ENCODE measurements at regions not wholly inside any gene's neighbourhood (a gene's known extent, or its start where the extent isn't known, plus 50 kb on each side); places are given as distances from the start of the nearest gene placed in this dataset.

DNA sequence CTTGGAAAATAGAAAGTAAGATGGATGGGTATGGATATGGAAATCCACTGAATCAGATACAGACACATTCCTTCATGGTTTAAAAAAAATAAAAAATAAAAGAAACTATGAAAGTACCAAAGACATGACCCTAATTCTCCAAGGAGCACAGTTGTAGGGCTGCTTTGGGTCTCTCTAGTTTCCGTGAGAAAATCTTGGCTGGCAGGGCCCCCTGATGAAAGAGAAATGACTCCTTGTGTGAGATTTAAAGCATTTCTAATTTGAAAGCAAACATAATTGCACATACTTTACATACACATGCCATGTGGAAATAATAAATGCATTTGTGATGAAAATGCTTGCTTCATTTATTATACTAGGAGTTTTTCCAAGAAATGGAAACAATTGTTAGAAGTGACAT is 593.9 kb upstream of the BTBD3 start:
- no peak for DNase-seq (ENCODE audit: low read depth in 4 of 4, low spot score in 3 of 4)

DNA sequence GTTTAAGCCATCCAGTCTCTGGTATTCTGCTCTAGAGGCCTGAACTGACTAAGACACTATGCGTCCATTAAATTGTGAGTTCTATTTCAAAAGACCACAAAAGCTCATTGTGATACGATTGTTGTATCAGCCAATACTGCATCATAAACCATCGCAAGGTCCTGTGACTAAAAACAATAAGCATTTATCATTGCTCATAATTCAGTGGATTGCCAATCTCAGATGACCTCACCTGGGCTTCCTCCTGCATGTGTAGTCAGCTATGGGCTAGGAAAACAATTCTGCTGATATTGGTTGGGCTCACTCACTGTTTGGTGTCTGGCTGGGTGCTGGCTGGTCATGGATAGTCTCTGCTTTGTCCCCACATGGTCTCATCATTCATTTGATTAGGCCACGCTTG is 592.7 kb upstream of the BTBD3 start:
- DNase-seq (ENCODE audit: low read depth in 4 of 4, low spot score in 3 of 4) = no peak

DNA sequence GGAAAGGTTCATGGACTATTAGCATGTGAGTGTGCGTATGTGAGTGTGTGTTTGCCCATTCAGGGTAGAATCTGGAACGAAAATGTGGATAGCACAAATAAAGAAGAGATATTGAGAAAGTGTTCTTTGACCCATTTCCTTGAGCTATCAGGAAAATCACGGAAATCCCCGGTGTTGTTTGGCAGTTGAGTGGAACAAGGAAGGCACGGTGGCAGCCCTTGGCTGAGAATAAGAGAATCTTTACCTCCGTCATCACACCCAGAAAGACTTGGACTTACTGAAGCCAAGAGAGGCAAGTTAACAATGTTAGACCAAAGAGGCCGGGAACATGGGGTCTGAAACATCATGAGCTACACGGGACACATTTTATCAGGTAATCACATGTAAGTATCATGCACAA is 588.9 kb upstream of the BTBD3 start:
- no peak for DNase-seq (ENCODE audit: low read depth in 4 of 4, low spot score in 3 of 4)

DNA sequence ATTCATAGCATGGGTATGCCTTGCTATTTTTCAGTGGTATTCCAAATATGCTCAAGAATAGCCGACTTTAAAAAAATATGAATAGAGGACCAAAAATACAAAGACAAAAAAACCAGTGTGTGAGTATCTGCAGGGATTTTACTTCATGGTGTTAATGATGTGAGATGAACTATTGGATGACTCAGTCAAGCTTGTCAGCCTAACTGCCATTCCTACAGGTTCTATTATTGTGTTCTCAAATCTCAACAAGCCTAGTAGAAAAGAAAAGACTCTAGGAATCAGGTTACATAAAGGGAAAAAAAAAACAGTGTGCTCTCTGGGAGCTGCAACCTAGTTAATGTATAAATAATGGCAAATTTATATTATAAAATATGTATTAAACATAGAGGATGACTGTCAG is 588.4 kb upstream of the BTBD3 start:
- no peak for DNase-seq (ENCODE audit: low read depth in 4 of 4, low spot score in 3 of 4)

DNA sequence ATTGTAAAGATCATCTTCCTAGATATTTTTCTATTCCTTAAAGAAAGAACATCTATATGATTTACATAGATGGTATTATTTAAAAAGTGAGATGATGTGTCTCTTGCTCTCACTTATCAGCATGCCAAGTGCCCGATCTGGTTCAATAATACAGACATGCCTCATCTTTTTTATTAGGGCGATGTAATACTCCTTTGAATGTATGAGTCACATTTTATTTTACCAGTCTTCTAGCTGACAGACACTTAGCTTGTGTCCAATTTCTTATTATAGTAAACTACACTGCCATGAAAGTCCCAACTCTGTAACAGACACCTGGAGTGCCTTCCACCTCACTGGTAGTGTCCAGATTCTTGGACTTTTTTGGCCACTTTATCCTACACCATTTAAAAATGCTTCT is 586.6 kb upstream of the BTBD3 start:
- DNase-seq (ENCODE audit: low read depth in 4 of 4, low spot score in 3 of 4) = no peak

DNA sequence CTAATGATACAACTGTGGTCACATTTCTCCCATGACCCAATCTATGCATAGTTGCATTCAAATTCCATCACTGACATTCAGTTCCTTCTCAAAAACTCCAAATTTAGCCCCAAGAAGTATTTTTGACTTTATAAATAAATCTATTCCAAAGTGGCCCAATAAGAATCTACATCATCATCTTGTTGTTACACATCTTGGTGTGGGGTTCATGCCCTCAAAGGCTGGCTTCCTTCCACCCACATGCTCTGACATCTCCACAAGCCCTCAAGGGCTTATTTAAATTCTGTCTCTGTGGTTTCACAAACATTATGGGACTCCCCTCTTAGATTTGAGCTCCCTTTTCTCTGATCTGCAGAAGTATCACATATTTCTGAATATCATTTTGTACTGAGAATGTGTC is 585.3 kb upstream of the BTBD3 start:
- DNase-seq (ENCODE audit: low read depth in 4 of 4, low spot score in 3 of 4) = no peak

DNA sequence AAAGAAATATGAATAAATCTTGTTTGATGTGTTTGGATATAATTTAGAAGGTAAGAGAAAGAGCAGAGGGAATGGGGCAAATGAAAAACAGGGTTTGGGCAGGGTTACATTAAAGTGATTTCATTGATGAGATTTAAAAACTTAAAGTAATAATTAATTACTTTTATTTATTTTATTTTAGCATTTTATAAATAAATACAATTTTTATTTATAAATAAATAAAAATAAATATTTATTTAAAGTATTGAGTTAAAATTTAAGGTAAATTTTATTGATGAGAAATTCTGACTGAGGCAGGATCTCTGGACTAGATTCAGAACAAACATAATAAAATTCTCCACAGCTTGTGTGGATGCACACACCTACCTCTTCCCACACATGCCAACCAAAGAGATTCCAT is 584.1 kb upstream of the BTBD3 start:
- DNase-seq (ENCODE audit: low read depth in 4 of 4, low spot score in 3 of 4) = no peak

DNA sequence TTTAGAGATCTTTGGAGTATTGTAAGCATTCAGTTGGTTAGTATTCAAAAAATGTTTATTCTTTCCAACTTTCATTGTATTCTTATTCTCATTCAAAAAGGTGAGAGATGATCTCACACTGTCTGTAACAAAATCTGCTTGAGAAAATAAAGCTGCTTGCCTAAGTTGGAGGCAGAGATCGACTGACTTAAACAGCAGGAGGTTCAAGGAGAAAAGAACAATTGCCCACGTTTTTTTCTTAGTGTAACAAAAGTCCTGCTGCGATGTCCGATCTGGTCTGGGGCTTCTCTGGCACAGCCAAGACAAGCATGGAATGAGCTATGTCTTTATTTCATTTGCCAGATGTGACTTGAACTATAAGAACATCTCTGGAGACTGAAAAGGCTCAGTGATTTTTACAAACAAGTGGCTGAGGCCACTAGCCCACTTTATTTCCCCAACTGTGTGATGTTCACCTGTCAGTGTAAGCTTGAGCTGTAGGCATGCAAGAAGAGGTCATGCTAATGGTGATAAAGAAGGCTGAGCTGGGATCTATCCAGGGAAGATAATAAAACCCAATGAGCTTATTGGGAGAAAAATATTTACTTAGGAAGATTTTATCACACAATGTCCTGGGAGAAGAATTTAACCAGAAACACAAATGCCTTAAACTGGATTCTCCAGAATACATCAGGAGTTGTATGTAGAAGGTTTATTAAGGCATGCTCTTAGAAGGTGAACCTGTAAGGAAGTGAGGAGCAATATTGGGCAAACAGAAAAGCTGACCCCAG is 580.1 kb upstream of the BTBD3 start:
- no peak for DNase-seq (ENCODE audit: low read depth in 4 of 4, low spot score in 3 of 4)

DNA sequence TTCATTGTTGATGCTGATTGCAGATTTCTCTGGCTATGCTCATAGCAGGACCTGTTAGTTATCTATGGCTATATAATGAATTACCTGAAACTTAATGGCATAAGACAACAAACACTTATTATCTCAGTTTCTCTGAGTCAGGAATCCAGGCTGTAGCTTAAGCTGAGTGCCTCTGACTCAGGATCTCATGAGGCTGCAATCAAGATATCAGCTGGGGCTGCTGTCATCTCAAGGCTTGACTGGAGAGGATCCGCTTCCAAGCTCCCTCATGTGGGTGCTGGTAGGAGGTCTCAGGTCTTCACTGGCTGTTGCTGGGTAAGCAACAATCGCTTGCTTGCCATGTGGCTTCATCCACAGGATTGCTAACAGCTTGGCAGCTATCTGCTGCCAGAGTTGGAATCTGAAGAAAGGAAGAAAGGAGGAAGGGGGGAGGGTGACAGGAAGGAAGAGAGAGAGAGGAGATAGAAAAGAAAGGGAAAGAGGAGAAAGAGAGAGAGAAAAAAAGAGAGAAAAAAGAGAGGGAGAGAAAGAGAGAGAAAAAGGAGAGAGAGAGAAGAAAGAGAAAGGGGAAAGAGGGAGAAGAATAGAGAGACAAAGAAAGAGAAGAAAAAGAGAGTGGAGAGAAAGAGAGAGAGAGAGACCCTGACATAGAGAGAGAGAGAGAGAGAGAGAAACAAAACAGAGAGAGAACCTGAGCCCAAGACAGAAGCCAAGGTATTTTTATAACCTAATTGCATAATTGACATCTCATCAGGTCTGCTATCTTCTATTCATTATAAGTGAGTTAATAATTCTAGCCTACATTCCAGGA is 579.0 kb upstream of the BTBD3 start:
- DNase-seq (ENCODE audit: low read depth in 4 of 4, low spot score in 3 of 4) = no peak

DNA sequence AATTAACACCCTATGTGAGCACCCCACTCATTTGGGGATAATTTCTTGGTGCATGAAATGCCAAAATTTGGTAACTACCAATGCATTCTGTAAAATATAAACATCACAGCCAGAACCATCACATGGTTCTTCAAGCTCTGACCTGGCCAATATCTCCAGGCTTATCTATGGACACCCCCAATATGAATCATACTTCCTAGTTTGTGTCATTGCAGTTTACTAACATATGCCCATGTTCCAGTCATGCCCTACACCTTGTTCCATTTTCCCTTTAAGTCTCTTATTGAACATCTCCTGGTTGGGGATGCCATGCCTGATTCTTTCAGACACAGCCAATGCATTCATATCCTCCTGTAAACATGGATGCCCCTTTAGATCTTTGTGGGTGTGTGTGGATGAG is 572.8 kb upstream of the BTBD3 start:
- no peak for DNase-seq (ENCODE audit: low read depth in 4 of 4, low spot score in 3 of 4)

DNA sequence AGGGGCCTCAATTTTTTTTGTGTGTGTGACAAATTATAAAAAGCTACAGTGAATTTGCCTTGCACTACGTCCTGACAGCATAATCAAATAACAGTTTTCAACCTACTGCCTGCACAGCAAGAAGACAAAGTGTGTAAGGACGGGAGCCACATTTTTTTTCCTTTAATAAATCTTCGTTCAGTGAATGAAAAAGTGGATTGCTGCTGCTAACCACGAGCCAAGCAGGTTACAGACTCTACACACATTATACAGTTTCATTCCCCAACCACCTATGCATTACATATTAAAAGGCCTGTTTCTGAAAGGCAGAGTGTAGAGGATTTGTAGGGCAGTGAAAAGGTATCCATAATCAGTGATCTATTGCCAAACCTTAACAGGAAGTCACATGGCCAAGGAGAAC is 570.0 kb upstream of the BTBD3 start:
- DNase-seq (ENCODE audit: low read depth in 4 of 4, low spot score in 3 of 4) = no peak

DNA sequence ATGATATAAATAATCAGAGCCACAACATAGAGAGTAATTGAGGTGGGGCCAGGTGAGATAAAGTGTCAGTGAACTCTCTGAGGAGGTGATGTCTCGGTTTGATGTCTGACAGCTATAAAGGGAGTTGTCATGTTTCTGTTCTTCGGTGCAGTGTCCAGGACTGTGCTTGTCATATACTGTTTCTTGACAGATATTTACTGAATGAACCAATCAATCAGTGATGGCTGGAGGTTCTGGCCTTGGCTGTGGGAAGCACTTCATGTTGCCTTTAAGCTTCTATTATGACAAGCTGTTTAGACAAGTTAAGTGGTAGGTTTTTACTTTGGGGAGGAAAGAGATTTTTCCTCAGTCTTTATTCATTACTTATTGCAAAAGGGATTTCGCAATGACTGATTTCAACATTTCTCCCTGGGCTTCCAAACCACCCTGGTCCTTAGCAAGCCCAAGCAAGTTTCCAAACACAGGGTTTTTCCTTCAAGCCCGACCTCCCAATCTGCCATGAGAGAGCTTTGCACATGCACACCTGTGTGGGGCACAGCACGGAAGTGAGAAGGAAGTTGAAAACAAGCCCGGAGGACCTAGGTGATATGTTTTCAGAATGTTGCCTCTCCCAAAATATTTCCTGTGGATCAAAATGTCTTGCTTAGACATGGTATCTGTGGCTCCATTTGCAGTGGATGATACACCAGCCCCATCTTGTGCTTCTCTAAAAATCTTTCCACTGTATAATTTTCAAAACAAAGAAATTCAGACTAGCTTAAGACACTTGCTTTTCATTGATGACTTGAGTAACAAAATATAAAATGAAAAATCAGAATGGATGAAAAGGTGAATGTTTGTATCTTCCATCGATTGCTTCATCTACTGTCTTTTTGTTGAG is 567.3 kb upstream of the BTBD3 start:
- no peak for DNase-seq (ENCODE audit: low read depth in 4 of 4, low spot score in 3 of 4)

DNA sequence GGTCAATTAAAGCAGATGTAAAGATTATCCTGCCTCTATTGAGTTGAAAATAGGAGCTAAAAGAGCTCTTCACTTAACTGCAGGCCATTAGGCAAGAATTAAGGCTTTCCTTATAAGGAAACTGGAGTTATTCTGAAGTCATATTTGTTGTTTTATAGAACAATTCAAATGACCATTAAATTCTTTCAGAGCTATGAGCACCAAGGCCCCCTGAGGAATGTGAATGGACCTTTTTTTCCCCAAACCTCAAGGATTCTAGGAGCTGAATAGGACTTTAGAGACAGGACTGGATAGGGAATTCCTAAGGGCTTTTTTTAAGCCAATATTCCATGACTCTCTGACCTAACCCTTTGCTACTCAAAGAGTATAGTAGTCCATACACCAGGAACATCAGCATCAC is 565.7 kb upstream of the BTBD3 start:
- DNase-seq (ENCODE audit: low read depth in 4 of 4, low spot score in 3 of 4) = no peak

DNA sequence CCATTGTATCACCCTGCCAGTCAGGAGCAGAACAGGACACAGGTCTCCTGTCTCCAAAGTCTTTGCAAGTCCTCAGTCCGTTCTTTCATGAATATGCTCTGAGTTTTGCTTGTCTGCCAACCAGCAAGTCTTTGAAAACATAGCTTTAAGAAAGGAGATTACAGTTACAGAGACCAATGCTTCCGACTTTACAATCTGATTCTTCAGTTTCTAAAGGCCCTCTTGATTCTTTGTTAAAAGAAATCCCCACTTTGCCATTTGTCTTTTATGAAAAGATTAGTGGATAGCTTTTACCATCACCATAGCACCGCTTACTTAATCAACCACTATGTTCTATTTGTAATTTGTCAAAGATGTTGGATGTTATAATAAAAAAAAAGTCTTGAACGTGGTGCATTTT is 562.8 kb upstream of the BTBD3 start:
- no peak for DNase-seq (ENCODE audit: low read depth in 4 of 4, low spot score in 3 of 4)

DNA sequence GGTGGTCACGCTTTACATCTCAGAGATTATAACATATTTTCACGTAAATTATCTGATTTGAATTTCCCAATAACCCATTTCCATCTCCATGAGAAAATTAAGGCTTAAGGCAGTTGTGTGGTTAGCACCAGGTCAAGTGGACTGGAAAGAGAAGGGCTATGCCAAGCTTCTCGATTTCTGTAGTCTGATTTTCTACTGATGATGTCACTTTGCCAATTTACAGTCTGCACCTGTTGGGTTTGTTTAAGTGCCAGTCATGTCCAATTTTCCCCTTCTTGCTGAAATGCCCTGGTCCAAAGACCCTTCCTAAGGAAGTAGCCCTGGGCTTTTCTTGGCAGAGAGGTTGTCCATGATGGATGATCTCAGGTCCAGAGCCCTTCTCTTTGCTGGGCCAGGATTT is 562.3 kb upstream of the BTBD3 start:
- DNase-seq (ENCODE audit: low read depth in 4 of 4, low spot score in 3 of 4) = no peak

DNA sequence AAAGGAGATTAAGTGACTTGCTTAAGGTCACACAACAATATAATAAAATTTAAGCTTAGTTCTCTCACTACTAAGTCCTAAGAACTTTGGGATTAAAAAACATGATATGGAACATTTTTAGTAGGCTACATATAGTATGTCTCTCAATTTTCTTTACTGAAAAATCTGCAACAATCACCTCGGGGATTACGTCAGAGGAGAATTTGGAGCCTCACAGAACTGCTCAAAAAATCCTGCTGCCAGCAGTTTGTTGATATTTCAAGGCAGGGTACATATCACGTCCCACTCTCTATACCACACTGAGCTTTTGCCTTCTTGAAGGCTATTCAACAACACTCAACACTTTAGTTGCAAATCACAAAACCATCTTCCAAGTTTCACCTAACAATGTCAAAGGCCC is 561.6 kb upstream of the BTBD3 start:
- DNase-seq (ENCODE audit: low read depth in 4 of 4, low spot score in 3 of 4) = no peak

DNA sequence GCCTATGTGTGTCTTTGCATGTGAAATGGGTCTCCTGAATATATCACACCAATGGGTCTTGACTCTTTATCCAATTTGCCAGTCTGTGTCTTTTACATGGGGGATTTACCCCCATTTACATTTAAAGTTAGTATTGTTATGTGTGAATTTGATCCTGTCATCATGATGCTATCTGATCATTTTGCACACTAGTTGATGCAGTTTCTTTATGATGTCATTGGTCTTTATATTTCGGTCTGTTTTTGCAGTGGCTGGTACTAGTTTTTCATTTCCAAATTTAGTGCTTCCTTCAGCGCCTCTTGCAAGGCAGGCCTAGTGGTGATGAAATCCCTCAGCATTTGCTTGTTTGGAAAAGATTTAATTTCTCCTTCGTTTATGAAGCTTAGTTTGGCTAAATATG is 555.2 kb upstream of the BTBD3 start:
- no peak for DNase-seq (ENCODE audit: low read depth in 4 of 4, low spot score in 3 of 4)

DNA sequence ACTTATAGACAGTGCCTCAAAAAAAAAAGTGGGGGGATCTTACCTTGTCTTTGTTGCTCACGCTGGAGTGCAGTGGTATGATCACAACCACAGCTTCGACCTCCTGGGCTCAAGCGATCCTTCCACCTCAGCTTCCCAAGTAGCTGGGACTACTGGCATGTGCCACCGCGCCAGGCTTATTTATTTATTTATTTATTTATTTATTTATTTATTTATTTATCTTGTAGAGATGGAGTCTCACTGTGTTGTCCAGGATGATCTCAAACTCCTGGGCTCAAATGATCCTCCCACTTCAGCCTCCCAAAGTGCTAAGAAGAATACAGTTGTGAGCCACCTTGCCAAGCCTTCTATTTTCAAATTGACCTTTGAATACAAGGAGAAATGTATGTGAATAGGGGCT is 553.0 kb upstream of the BTBD3 start:
- DNase-seq (ENCODE audit: low read depth in 4 of 4, low spot score in 3 of 4) = no peak

DNA sequence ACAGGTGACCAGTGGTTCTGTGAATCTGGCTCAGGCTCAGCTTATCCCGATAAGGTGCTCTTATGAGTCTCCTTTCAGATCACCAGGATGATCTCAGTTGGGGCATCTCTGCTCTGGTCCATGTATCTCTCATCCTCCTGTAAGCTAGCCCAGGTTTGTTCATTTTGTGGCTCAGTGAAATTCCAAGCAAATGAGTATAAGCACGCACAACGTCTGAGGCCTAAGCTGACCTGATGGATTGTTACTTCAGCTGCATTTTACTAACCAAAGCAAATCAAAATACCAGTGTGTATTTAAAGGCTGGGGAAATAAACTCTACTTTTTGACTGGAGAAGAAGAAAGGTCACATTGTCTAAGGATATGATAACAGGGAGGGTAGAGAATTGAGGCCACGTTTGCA is 551.0 kb upstream of the BTBD3 start:
- no peak for DNase-seq (ENCODE audit: low read depth in 4 of 4, low spot score in 3 of 4)

DNA sequence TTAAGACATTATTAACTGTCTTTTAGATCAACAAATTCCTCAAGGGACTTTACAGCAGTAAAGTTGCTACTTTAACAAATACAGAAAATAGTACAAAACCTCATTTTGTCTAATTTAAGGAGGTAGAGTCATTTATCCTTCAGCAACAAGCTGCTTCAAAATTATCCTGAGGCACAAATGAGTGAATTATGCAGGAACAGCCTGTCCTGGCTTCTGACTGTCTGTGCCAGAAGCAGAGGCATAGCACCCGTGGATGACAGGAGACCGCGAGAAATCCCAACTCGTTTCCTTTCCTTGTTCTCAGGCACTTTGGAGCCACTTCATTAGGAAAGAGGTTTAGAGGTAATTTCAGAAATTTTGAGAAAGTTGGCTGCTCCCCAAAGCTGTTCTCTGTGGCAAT is 549.2 kb upstream of the BTBD3 start:
- DNase-seq (ENCODE audit: low read depth in 4 of 4, low spot score in 3 of 4) = no peak

DNA sequence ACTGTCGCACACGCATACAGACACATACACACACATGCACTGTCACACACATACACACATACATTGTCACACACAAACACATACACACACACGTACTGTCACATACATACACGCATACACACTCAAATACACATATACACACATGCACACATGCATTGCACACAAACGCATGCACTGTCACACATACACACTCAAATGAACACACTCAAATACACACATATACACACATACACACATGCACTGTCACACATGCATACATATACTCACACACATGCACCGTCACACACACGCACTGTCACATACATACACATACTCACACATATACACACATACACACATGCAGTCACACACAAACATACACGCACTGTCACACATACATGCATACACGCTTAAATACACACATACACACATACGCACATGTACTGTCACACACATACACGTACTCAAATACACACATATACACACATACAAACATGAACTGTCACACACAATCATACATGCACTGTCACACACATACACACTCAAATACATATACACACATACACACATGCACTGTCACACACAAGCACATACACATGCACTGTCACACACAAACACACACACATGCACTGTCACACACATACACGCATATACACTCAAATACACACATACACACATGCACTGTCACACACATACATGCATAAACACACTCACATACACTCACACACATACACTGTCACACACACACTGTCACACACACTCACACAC is 548.6 kb upstream of the BTBD3 start:
- DNase-seq (ENCODE audit: low read depth in 4 of 4, low spot score in 3 of 4) = no peak

Measured in left renal pelvis (tissue), 4 donors.